ENCODE measurements at regions not wholly inside any gene's neighbourhood (a gene's known extent, or its start where the extent isn't known, plus 50 kb on each side); places are given as distances from the start of the nearest gene placed in this dataset.
"Not testable (repeated sequence)": the region's sequence is repeated elsewhere in the genome, so short reads cannot be mapped to it uniquely, and the experiment has no call there.

DNA sequence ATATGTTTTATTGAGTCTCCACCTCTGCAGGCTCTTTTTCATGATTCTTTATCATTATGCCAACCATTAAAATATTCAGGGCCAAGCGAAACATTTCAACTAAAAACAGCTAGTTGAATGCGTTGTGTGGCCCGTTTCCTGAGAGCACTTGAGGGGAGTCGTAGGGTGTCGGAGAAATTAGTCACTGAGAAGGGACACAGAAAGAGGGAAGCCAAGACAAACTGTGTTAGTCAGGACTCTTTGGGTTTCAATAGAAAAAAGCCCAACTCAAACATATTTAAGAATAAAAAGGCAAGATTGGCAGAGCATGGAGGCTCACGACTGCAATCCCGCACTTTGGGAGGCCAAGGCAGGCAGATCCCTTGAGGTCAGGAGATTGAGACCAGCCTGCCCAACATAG is 58.9 kb downstream of the MAFB start:
- H3K4me1 ChIP-seq (ENCODE audit: control insufficient read depth in 1 of 2, insufficient read depth in 1 of 2, low read depth in 1 of 2, low read length in 1 of 2): no peaks in the 10 kb centered on the region
- no peaks in the 10 kb centered on the region for H3K36me3 ChIP-seq
- no peaks in the 10 kb centered on the region for H3K9me3 ChIP-seq
- TF ChIP-seq, protein P1, sequence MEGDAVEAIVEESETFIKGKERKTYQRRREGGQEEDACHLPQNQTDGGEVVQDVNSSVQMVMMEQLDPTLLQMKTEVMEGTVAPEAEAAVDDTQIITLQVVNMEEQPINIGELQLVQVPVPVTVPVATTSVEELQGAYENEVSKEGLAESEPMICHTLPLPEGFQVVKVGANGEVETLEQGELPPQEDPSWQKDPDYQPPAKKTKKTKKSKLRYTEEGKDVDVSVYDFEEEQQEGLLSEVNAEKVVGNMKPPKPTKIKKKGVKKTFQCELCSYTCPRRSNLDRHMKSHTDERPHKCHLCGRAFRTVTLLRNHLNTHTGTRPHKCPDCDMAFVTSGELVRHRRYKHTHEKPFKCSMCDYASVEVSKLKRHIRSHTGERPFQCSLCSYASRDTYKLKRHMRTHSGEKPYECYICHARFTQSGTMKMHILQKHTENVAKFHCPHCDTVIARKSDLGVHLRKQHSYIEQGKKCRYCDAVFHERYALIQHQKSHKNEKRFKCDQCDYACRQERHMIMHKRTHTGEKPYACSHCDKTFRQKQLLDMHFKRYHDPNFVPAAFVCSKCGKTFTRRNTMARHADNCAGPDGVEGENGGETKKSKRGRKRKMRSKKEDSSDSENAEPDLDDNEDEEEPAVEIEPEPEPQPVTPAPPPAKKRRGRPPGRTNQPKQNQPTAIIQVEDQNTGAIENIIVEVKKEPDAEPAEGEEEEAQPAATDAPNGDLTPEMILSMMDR (IDR thresholded peaks at IDR 0.05): no peak
- peaks cover 29% of the 10 kb centered on the region for H3K27me3 ChIP-seq
- H3K4me3 ChIP-seq (ENCODE audit: low read depth in 1 of 2, low read length in 1 of 2): no peak overlapping the region
- no peak overlapping the region for H3K27ac ChIP-seq

DNA sequence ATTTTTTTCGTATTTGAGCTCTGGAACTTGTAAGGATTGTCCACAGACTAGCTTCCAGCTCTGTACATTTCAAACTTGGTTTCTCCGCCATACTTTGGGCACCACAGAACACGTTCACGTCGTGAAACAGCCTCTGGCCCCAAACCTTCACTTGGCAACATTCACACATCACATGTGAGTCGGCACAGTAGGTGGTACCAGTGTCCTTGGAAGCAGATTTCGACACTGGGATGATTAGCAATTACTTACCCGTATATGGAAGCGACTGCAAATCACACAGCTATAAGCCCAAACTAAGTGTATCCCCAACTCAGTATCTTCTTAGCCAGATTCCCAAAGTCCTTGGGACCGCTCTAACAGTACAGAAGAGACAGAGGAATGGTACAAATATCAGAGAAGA is 60.2 kb downstream of the MAFB start:
- H3K4me3 ChIP-seq (ENCODE audit: low read depth in 1 of 2, low read length in 1 of 2): no peak overlapping the region
- no peak overlapping the region for H3K27ac ChIP-seq
- H3K4me1 ChIP-seq (ENCODE audit: control insufficient read depth in 1 of 2, insufficient read depth in 1 of 2, low read depth in 1 of 2, low read length in 1 of 2): no peaks in the 10 kb centered on the region
- H3K9me3 ChIP-seq: no peaks in the 10 kb centered on the region
- H3K27me3 ChIP-seq: peaks cover 23% of the 10 kb centered on the region
- TF ChIP-seq, protein P1 (IDR thresholded peaks at IDR 0.05): no peak
- H3K36me3 ChIP-seq: no peaks in the 10 kb centered on the region

DNA sequence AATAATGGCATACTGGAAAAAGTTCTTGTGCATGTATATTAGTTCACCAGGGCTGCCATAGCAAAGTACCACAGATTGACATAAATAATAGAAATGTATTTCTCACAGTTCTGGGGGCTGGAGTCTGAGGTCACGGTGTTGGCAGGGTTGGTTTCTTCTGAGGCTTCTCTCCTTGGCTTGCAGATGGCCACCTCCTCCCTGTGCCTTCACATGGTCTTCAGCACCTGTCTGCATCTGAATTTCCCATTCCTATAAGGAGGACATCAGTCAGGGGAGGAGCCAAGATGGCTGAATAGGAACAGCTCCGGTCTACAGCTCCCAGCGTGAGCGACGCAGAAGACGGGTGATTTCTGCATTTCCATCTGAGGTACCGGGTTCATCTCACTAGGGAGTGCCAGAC is 70.0 kb downstream of the MAFB start:
- H3K9me3 ChIP-seq; H3K36me3 ChIP-seq; H3K27ac ChIP-seq; H3K4me1 ChIP-seq (ENCODE audit: control insufficient read depth in 1 of 2, insufficient read depth in 1 of 2, low read depth in 1 of 2, low read length in 1 of 2); H3K4me3 ChIP-seq (ENCODE audit: low read depth in 1 of 2, low read length in 1 of 2): not testable (repeated sequence)
- peaks cover 27% of the 10 kb centered on the region for H3K27me3 ChIP-seq

- Histone ChIP-seq H3K9me3 (no peaks in the 10 kb centered on the region), H3K27me3 (peaks cover 34% of the 10 kb centered on the region)
- TF ChIP-seq, protein P1 (IDR thresholded peaks at IDR 0.05): no peak
These were observed 71.4 kb downstream of the MAFB start for GRCh38 chr20:40617594-40617993.

DNA sequence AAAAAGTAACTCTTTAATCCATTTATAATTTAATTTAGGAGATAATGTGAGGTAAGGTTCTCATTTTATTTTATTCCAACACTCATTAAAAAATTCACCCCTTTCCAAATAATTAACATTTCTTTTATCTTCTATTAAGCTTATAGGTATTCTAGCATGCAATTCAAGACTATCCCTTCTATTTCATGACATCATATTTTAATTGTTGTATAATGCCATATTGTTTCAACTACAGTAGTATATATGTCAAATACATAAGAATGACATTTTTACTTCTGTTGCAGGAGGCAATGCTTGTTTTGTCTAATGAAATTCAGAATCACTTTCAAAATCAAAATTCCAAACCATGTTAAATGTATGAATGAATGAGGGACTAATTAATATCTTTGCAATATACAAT is 76.2 kb downstream of the MAFB start:
- Histone ChIP-seq H3K27ac (no peak overlapping the region), H3K4me3 (ENCODE audit: low read depth in 1 of 2, low read length in 1 of 2) (no peak overlapping the region), H3K9me3 (no peaks in the 10 kb centered on the region), H3K4me1 (ENCODE audit: control insufficient read depth in 1 of 2, insufficient read depth in 1 of 2, low read depth in 1 of 2, low read length in 1 of 2) (no peaks in the 10 kb centered on the region), H3K36me3 (no peaks in the 10 kb centered on the region), H3K27me3 (peaks cover 35% of the 10 kb centered on the region)
- TF ChIP-seq, protein P1 (IDR thresholded peaks at IDR 0.05): no peak

More at GRCh38 chr20:40617594-40617993, 71.4 kb downstream of the MAFB start:
- H3K27ac ChIP-seq: no peak overlapping the region
- no peaks in the 10 kb centered on the region for H3K4me1 ChIP-seq (ENCODE audit: control insufficient read depth in 1 of 2, insufficient read depth in 1 of 2, low read depth in 1 of 2, low read length in 1 of 2)
- H3K4me3 ChIP-seq (ENCODE audit: low read depth in 1 of 2, low read length in 1 of 2): no peak overlapping the region
- no peaks in the 10 kb centered on the region for H3K36me3 ChIP-seq

DNA sequence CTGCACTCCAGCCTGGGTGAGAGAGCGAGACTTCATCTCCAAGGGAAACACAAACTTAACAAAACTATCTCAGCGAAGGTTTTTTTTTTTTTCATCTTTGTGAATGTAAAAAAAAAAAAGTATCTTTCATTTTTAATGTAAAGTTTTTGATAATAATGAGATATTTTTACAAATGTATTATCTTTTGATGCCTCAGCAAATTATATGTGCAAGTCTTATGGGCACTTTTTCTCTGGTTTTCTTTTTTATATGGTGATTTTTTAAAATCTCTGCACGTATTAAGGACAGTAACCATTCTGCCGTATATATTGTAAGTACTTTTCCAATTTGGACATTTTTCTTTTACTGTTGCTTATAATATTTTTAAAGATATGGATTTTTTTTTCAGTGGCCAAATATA is 76.8 kb downstream of the MAFB start:
- no peaks in the 10 kb centered on the region for H3K9me3 ChIP-seq
- no peaks in the 10 kb centered on the region for H3K36me3 ChIP-seq
- TF ChIP-seq, protein P1 (IDR thresholded peaks at IDR 0.05): no peak
- H3K27me3 ChIP-seq: peaks cover 32% of the 10 kb centered on the region
- H3K4me1 ChIP-seq (ENCODE audit: control insufficient read depth in 1 of 2, insufficient read depth in 1 of 2, low read depth in 1 of 2, low read length in 1 of 2): no peaks in the 10 kb centered on the region
- H3K27ac ChIP-seq: no peak overlapping the region
- H3K4me3 ChIP-seq (ENCODE audit: low read depth in 1 of 2, low read length in 1 of 2): no peak overlapping the region

Measured in neutrophil (primary cell).